K562 (cell line): ENCODE measurements at regions not wholly inside any gene's neighbourhood (a gene's known extent, or its start where the extent isn't known, plus 50 kb on each side); places are given as distances from the start of the nearest gene placed in this dataset.

ENCODE experiments used
- ATAC-seq: fragments of 200-7000 bp; cut with Tn5 transposase; 3 replicates; pipeline ENCODE4 v1.9.1; 2020; ENCODE audit warnings: moderate library complexity
- BruUV-seq: library from RNA; stranded (reverse); fragments of 400-500 nt; replicated peaks from 2 replicates; lab custom pipeline; 2021; lab: Mats Ljungman, UMichigan
- CTCF ChIA-PET: fragments of 300-600 bp; formaldehyde crosslinking; extraction: SDS; loops from one replicate; lab custom pipeline; 2021; ENCODE audit warnings: low intra/inter-chr PET ratio; lab: Yijun Ruan, JAX
- POLR2A ChIA-PET: fragments of 300-600, 350-650 bp; sonication (Branson Sonifier 250); formaldehyde crosslinking; extraction: SDS; loops from one replicate; lab custom pipeline; 2021; ENCODE audit warnings: antibody characterized with exemption, inconsistent platforms; lab: Yijun Ruan, JAX
- DNase-seq, 4 experiments: peaks; one replicate each; pipeline versions ENCODE4 v3.0.0 to v3.0.0-alpha.2; 2011 to 2018; ENCODE audit warnings: low spot score in 3 of 4, mixed read lengths in 3 of 4; ENCODE audit errors: extremely low read depth in 1 of 4
- FAIRE-seq: peaks from 2 replicates; lab custom pipeline; 2011; peaks lifted over from hg19 to GRCh38; lab: Jason Lieb, UNC
- H2AFZ ChIP-seq: 2 replicates; pipeline ENCODE4 v1.6.0; 2011; ENCODE audit warnings: low read depth, low read length, control low read depth, inconsistent platforms
- H3K27ac ChIP-seq: fragments of 200-600 bp; 3 replicates; pipeline ENCODE4 v1.8.0; 2011; ENCODE audit warnings: low read depth, mild to moderate bottlenecking, control low read depth, inconsistent platforms, low read length, moderate library complexity, mixed read lengths; ENCODE audit errors: extremely low read depth
- H3K27me3 ChIP-seq, 2 experiments: fragments of 300-600 bp in 1 of 2; 2 replicates in 1 of 2; 3 replicates in 1 of 2; pipeline versions ENCODE4 v1.6.0 to v1.8.0; 2011; ENCODE audit warnings: inconsistent platforms in 2 of 2, low read length in 2 of 2, mild to moderate bottlenecking in 1 of 2, mixed read lengths in 1 of 2, moderate library complexity in 1 of 2; ENCODE audit not compliant: control insufficient read depth in 2 of 2, insufficient read depth in 2 of 2
- H3K36me3 ChIP-seq: fragments of 300-600 bp; 3 replicates; pipeline ENCODE4 v1.8.0; 2011; ENCODE audit warnings: mild to moderate bottlenecking, low read length, inconsistent platforms; ENCODE audit not compliant: control insufficient read depth, insufficient read depth
- H3K4me1 ChIP-seq, 2 experiments: fragments of 200-600 bp in 1 of 2; replicated peaks in 1 of 2; 2 replicates in 1 of 2; 3 replicates in 1 of 2; pipeline versions ENCODE4 v1.5.1 to v1.8.0; 2011; ENCODE audit warnings: inconsistent platforms in 2 of 2, low read length in 2 of 2, mild to moderate bottlenecking in 1 of 2, mixed read lengths in 1 of 2, moderate library complexity in 1 of 2; ENCODE audit not compliant: control insufficient read depth in 2 of 2, insufficient read depth in 2 of 2
- H3K4me2 ChIP-seq: 2 replicates; pipeline ENCODE4 v1.6.1; 2011; ENCODE audit warnings: low read length, control low read depth, inconsistent platforms, mixed read lengths; ENCODE audit not compliant: insufficient read depth
- H3K4me3 ChIP-seq: fragments of 200-600 bp; sonication (generic), shearing (Covaris generic); 2 replicates; pipeline ENCODE4 v1.5.1; 2016; ENCODE audit warnings: control low read depth, inconsistent platforms
- H3K79me2 ChIP-seq: fragments of 200-600 bp; 3 replicates; pipeline ENCODE4 v1.8.0; 2011; ENCODE audit warnings: low read length, inconsistent platforms; ENCODE audit not compliant: control insufficient read depth, insufficient read depth
- H3K9ac ChIP-seq, 2 experiments: 2 replicates each; pipeline versions ENCODE4 v1.6.0 to v1.6.1; 2011; ENCODE audit warnings: low read depth in 2 of 2, low read length in 2 of 2, control low read depth in 1 of 2, inconsistent platforms in 1 of 2, mild to moderate bottlenecking in 1 of 2, mixed read lengths in 1 of 2; ENCODE audit not compliant: insufficient read depth in 1 of 2
- H3K9me1 ChIP-seq: one replicate; pipeline ENCODE4 v1.6.0; 2011; ENCODE audit warnings: inconsistent platforms, mild to moderate bottlenecking, low read length, moderate library complexity; ENCODE audit not compliant: control insufficient read depth, insufficient read depth
- H3K9me3 ChIP-seq: replicated peaks from 2 replicates; pipeline ENCODE4 v1.5.1; 2011; ENCODE audit warnings: low read depth, low read length, inconsistent platforms; ENCODE audit not compliant: control insufficient read depth, insufficient read depth
- H4K20me1 ChIP-seq: replicated peaks from 2 replicates; pipeline ENCODE4 v1.6.1; 2011; ENCODE audit warnings: low read length, inconsistent platforms, mixed read lengths; ENCODE audit not compliant: control insufficient read depth, insufficient read depth
- KDM1A ChIP-seq, 2 experiments: fragments of 450-650 bp; IDR thresholded peaks; 2 replicates each; pipeline ENCODE4 v1.6.1; 2016; ENCODE audit warnings: mild to moderate bottlenecking in 2 of 2
- KLF10 ChIP-seq: fragments of 250-450 bp; sonication (Bioruptor Pico); IDR thresholded peaks from 2 replicates; pipeline ENCODE4 v1.6.1; 2021; ENCODE audit warnings: matching md5 sums
- L3MBTL2 ChIP-seq: fragments of 450-650 bp; IDR thresholded peaks from 2 replicates; pipeline ENCODE4 v1.6.1; 2016; ENCODE audit warnings: mild to moderate bottlenecking, moderate library complexity
- NCOA2 ChIP-seq, 2 experiments: fragments of 450-650 bp; IDR thresholded peaks; 2 replicates each; pipeline ENCODE4 v1.6.1; 2018; ENCODE audit warnings: mild to moderate bottlenecking in 2 of 2, moderate library complexity in 1 of 2; ENCODE audit not compliant: partially characterized antibody in 2 of 2
- ZNF395 ChIP-seq: fragments of 200-800 bp; sonication (Bioruptor generic); IDR thresholded peaks from 2 replicates; pipeline ENCODE4 v1.6.1; 2017; ENCODE audit warnings: missing genetic modification characterization, missing compliant biosample characterization
- ZNF639 ChIP-seq, 2 experiments: fragments of 200-800 bp in 1 of 2; sonication (Bioruptor generic) in 1 of 2; sonication (generic) in 1 of 2; formaldehyde crosslinking in 1 of 2; IDR thresholded peaks in 1 of 2; conservative IDR thresholded peaks in 1 of 2; 2 replicates each; pipeline versions ENCODE4 v1.5.0 to v1.6.1; 2016 to 2020; ENCODE audit warnings: missing compliant biosample characterization in 1 of 2, missing genetic modification characterization in 1 of 2, missing genetic modification reagents in 1 of 2
- WGBS: fragments of 100-300 bp; shearing (Covaris generic); methylation state at CpG from one replicate; pipeline ENCODE4 v1.1.6; 2016; ENCODE audit warnings: low coverage, mixed read lengths; ENCODE audit not compliant: insufficient coverage; ENCODE audit errors: missing lambda C conversion rate; 5-methylcytosine and 5-hydroxymethylcytosine counted together
- in situ Hi-C: fragments of 300-500 bp; cut with MboI; formaldehyde crosslinking; loops from 4 replicates; pipeline ENCODE4 v1.15.0; 2018; ENCODE audit warnings: inconsistent platforms, mixed read lengths
- intact Hi-C: fragments of 100-400 bp; cut with micrococcal nuclease; formaldehyde crosslinking; loops from 2 replicates; pipeline ENCODE4 v1.14.2; 2022

- POLR2A ChIA-PET = no interaction called here
- Histone ChIP-seq H3K27me3 (no peaks in the 10 kb centered on the region; a peak in 1 of 5 replicates), H3K36me3 (no peaks in the 10 kb centered on the region), H3K9ac (no peak overlapping the region), H3K4me1 (no peaks in the 10 kb centered on the region), H2AFZ (no peak overlapping the region), H3K9me3 (no peaks in the 10 kb centered on the region), H3K9me1 (no peaks in the 10 kb centered on the region), H3K79me2 (no peaks in the 10 kb centered on the region), H3K4me3 (no peak overlapping the region), H3K4me2 (no peak overlapping the region), H4K20me1 (no peaks in the 10 kb centered on the region), H3K27ac (no peak overlapping the region)
- 10% methylated on average over 2 of the region's 2 CpGs for WGBS
- TF ChIP-seq KDM1A (IDR thresholded peaks at IDR 0.05) (no peak), KLF10 (CRISPR knock-in tag) (no peak), L3MBTL2 (no peak), NCOA2 (IDR thresholded peaks at IDR 0.05; ENCODE audit: partially characterized antibody in 2 of 2) (no peak), ZNF395 (CRISPR knock-in tag) (no peak), ZNF639 (CRISPR knock-in tag; conservative IDR thresholded peaks at IDR 0.05 in 1 of 2, IDR thresholded peaks at IDR 0.05 in 1 of 2) (no peak)
- CTCF ChIA-PET = no interaction called here
- no peak for ATAC-seq
- BruUV-seq = no TSS peak
- FAIRE-seq = no peak
- no peak for DNase-seq
- intact Hi-C loops (no loop called here), in situ Hi-C loops (no loop called here)
Measured at GRCh38 chr18:59788791-59789106, 91.5 kb upstream of the CCBE1 start.
